LNCaP clone FGC (cell line): ENCODE measurements at regions not wholly inside any gene's neighbourhood (a gene's known extent, or its start where the extent isn't known, plus 50 kb on each side); places are given as distances from the start of the nearest gene placed in this dataset.
"Not testable (repeated sequence)": the region's sequence is repeated elsewhere in the genome, so short reads cannot be mapped to it uniquely, and the experiment has no call there.

Experiments used
- DNase-seq: peaks from one replicate; pipeline ENCODE4 v3.0.0-alpha.2; 2011; ENCODE audit warnings: low read depth
- H3K4me3 ChIP-seq: 2 replicates; pipeline ENCODE4 v1.5.1; 2011; ENCODE audit warnings: mild to moderate bottlenecking, low read depth, low read length, control low read depth
- TF ChIP-seq, protein P1 (sequence below): IDR thresholded peaks from 2 replicates; pipeline ENCODE4 v1.5.1; 2012; ENCODE audit warnings: mild to moderate bottlenecking; ENCODE audit not compliant: control insufficient read depth, insufficient read depth; ENCODE audit errors: extremely low read depth

DNA sequence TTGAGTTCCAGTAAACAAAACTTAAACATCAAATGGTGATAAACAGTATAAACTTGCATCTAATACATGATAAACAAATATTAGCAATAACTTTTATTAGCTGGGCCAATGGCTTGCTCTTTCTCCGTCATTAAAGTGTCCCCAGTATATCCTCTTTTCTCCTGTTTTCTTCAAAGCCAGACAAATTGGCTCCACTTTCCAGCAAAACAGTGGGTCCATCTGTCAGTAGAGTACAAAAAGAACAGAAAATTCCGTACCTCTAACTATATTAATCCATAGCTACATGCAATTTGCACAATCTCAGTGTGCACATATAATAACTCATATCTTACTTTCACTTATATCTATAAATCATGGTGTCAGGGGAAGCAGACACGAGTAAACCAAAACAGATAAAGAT lies 678.0 kb upstream of the SPRY2 start:
- no peak for DNase-seq
- TF ChIP-seq, protein P1, sequence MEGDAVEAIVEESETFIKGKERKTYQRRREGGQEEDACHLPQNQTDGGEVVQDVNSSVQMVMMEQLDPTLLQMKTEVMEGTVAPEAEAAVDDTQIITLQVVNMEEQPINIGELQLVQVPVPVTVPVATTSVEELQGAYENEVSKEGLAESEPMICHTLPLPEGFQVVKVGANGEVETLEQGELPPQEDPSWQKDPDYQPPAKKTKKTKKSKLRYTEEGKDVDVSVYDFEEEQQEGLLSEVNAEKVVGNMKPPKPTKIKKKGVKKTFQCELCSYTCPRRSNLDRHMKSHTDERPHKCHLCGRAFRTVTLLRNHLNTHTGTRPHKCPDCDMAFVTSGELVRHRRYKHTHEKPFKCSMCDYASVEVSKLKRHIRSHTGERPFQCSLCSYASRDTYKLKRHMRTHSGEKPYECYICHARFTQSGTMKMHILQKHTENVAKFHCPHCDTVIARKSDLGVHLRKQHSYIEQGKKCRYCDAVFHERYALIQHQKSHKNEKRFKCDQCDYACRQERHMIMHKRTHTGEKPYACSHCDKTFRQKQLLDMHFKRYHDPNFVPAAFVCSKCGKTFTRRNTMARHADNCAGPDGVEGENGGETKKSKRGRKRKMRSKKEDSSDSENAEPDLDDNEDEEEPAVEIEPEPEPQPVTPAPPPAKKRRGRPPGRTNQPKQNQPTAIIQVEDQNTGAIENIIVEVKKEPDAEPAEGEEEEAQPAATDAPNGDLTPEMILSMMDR = no peak
- no peak overlapping the region for H3K4me3 ChIP-seq

DNA sequence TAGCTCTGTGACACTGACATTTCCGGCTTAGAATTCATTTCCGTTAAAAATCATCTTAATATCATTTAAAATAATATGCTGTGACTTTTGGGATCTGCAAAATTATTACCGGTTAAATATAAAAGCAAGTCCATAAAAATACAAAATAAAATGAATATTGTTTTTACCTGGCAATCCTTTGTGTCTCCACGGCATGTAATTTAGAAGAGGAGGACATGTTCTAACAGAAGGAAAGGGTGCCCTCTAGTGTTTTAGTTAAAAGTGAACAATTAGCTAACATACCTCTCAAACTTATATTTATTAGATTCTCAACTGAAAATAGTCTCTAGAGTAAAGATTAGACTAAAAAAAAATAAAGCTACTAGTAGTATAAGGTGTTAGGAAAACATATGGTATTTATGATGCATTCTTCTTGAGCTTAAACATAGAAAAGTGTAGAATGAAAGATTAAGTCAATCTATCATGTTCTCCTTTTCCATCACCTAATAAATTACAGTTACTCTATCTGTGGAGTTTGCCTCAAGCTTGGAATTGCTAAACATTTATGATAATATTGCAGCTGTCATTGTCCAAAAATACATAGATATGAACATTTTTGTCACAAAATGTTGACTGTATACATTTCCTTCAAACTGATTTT lies 676.7 kb upstream of the SPRY2 start:
- TF ChIP-seq, protein P1 = peak; percentile 50
- H3K4me3 ChIP-seq = no peak overlapping the region
- peak; percentile 6 for DNase-seq

DNA sequence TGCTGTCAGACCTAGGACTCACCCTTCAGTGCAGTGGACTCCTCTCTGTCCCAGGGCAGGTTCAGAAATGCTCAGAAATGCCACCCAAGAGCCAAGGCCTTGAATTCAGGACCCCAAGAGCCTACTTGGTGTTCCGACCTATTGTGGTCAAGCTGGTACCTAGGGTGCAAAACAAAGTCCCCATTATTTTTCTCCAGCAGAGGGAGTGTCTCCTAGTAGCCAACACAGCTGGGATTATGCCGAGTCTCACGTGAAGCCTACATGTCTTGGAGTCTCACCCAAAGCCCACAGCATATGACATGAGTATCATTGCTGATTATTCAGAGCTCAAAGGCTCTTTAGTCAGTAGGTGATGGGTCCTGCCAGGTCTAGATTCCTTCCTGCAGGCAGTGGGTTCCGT lies 671.1 kb upstream of the SPRY2 start:
- DNase-seq = no peak
- TF ChIP-seq, protein P1 = no peak
- H3K4me3 ChIP-seq = no peak overlapping the region

DNA sequence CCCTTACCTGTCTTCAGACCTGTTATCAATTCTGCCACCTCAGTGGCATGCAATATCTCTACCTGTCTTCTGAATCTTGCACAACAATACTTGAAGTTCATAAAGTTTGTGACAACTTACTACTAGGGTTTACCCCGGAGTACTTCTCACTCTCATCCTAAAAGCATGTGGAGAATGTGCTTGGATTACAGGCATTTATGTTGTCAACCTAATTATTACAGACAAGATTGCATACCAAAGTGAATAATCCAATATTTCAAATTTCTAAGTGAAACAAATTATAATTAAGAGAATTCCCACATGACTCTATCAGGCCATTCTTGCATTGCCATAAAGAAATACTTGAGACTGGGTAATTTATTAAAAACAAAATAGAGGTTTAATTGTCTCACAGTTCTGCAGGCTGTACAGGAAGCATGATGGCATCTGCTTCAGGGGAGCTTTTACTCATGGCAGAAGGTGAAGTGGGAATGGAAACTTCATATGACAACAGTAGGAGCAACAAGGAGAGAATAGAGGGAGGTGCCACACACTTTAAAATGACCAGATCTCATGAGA lies 661.0 kb upstream of the SPRY2 start:
- no peak overlapping the region for H3K4me3 ChIP-seq
- DNase-seq = no peak
- TF ChIP-seq, protein P1 = no peak

DNA sequence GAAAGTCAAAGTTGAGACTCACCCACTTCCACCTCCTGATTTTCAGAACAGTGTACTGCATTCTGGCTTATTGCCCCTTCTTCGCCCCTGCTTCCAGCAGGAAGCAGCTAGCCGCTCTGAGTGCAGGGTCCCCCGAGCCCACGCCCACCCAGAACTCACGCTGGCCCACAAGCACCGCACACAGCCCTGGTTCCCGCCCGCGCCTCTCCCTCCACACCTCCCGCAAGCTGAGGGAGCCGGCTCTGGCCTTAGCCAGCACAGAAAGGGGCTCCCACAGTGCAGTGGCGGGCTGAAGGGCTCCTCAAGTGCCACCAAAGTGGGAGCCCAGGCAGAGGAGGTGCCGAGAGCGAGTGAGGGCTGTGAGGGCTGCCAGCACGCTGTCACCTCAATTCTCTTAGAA lies 657.7 kb upstream of the SPRY2 start:
- H3K4me3 ChIP-seq, DNase-seq: not testable (repeated sequence)

DNA sequence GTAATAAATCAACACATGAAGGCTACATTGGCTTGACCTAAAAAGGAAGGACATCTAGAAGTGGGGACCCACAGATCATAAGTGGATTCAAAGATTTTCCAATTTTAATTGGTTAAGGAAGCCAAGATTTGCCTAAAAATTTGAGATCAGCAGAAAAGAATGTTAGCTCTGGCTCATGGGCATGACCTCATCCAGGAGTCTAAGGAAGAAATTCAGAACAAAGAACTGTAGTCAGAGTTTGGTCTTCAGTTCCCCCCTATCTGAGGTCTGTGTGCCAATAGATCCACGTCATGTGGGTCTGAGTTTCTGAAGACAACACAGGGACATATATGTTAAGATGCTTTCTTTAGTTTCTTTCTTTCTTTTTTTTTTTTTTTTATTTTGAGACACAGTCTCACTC lies 648.8 kb upstream of the SPRY2 start:
- TF ChIP-seq, protein P1 = no peak

DNA sequence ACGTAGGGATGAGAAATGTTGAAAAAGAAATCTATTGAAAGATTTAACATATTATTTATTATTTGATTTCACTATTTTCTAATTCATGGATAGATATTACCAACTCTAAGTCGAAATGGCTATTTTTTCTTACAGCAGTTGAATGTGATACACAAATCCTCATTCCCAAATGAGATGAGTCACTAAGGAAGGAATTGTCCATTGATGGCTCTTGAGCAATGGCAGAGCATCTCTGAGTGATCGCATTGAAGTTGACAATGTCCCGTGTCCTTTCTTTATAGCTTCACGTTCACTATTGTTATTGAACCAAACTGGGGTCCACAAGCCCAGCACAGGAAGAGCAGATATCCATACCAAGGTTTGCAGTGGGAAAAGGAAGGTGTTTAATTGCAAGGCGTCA lies 648.3 kb upstream of the SPRY2 start:
- TF ChIP-seq, protein P1 = no peak
- H3K4me3 ChIP-seq = no peak overlapping the region
- DNase-seq = no peak

More for the DNA sequence above, 648.8 kb upstream of the SPRY2 start:
- no peak for DNase-seq
- no peak overlapping the region for H3K4me3 ChIP-seq
